GM10248 (cell line): ENCODE measurements at regions not wholly inside any gene's neighbourhood (a gene's known extent, or its start where the extent isn't known, plus 50 kb on each side); places are given as distances from the start of the nearest gene placed in this dataset.

Source experiments
- CTCF ChIA-PET: fragments of 300-600 bp; sonication (Branson Sonifier 250); formaldehyde crosslinking; extraction: SDS; loops from one replicate; lab custom pipeline; 2021; ENCODE audit warnings: antibody characterized with exemption; lab: Yijun Ruan, JAX
- POLR2A ChIA-PET: fragments of 350-650 bp; sonication (Branson Sonifier 250); formaldehyde crosslinking; extraction: SDS; loops from one replicate; lab custom pipeline; 2020; ENCODE audit warnings: antibody characterized with exemption; lab: Yijun Ruan, JAX
- DNase-seq: peaks from one replicate; pipeline ENCODE4 v3.0.0; 2012; ENCODE audit errors: extremely low spot score
- CTCF ChIP-seq: IDR thresholded peaks from 2 replicates; pipeline ENCODE4 v1.5.1; 2012; ENCODE audit warnings: mild to moderate bottlenecking, low read depth; ENCODE audit errors: extremely low read depth, missing control alignments, control extremely low read depth

- DNase-seq: no peak
- ChIA-PET POLR2A (no interaction called here), CTCF (no interaction called here)
- no peak for TF ChIP-seq CTCF
Observed at GRCh38 chr3:168582503-168582902, 486.8 kb upstream of the GOLIM4 start.

GRCh38 chr3:168581771-168582225 lies 486.1 kb upstream of the GOLIM4 start:
- no peak for DNase-seq
- ChIA-PET POLR2A (no interaction called here), CTCF (no interaction called here)

DNA sequence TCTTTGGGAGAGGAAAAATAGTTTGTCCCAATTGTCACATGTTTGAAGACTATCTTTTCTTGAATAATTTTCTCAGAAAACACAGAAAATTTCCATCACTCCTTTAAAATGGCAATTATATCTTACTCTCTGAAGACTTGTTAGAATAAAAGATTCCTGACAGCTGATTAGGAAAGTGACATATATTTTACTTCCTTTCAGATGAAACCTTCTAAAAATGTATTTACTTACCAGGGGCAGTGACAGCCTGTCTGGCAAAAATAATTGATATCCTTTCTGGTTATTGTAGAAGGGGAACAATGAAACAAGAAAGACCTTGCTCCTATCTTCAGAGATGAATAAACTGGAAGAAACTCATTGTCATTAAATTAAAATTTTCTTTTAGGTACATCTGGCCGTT lies 483.3 kb upstream of the GOLIM4 start:
- no peak for TF ChIP-seq CTCF
- CTCF ChIA-PET: no interaction called here
- no peak for DNase-seq
- POLR2A ChIA-PET: no interaction called here

More at GRCh38 chr3:168581771-168582225, 486.1 kb upstream of the GOLIM4 start:
- no peak for TF ChIP-seq CTCF

DNA sequence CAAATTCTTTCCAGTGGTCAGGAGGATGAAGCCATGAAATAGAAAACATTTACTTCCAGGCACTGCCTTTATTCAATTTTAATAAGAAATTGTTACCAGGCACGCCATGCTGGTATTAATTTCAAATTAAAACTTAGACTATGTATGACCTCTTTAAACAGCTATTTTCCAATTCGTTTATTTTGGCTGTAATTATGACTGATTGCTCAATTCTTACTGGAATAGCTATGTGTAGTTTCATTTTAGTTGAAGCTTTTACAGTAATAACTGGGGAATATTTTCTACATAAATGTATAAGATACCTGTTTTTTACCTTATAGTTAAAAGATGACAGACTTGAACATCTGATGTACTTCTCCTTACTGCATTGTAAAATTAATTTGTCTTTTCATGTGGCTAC lies 480.0 kb upstream of the GOLIM4 start:
- ChIA-PET POLR2A (no interaction called here), CTCF (interaction anchor here (1.0 to 1.3 kb wide), 4 partner anchors 11 to 108 kb away, joined by 3 to 4 read pairs (median 4); no protein-coding TSS in a partner anchor)
- DNase-seq: no peak
- no peak for TF ChIP-seq CTCF

DNA sequence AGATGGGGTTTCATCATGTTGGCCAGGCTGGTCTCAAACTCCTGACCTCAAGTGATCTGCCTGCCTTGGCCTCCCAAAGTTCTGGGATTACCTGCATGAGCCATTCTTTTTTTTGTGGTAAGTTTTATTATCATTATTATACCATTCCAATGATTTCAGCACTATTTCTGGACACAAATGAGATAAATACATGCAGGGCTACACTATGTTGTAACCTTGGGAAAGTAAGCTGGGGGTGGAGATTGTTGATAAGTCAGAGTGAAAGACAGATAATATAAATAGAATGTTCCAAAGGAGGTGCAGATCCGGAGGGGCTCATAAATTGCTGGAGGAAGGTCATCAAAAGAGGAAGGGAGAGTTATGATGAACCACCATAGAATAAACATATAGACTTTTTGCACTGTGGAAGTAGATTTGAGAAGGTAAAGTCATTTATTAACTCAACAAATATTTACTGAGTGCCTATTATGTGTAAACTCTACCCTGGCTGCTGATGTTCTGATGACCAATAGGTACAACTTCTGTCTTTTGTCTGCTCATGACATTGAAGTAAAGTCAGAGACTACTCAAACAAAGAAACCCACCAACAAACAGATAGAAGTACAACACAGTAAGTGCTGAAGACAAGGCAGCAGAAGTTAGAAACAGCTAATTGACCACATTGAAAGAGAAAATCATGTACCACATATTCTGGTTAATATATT lies 478.9 kb upstream of the GOLIM4 start:
- TF ChIP-seq CTCF: no peak
- ChIA-PET POLR2A (no interaction called here), CTCF (interaction anchor here (0.6 to 1.5 kb wide), 3 partner anchors 14 to 46 kb away, joined by 3 read pairs; no protein-coding TSS in a partner anchor)
- DNase-seq: no peak

GRCh38 chr3:168570404-168571155 lies 474.9 kb upstream of the GOLIM4 start:
- ChIA-PET POLR2A (no interaction called here), CTCF (interaction anchor here (2.2 kb wide), 1 partner anchor 17 kb away, joined by 4 read pairs; no protein-coding TSS in a partner anchor)
- no peak for TF ChIP-seq CTCF
- DNase-seq: no peak
